DND-41 (cell line): ENCODE measurements at regions not wholly inside any gene's neighbourhood (a gene's known extent, or its start where the extent isn't known, plus 50 kb on each side); places are given as distances from the start of the nearest gene placed in this dataset.

Source experiments
- CTCF ChIP-seq: IDR thresholded peaks from 2 replicates; pipeline ENCODE4 v1.5.1; 2012; ENCODE audit warnings: borderline replicate concordance, low read length, moderate library complexity, mild to moderate bottlenecking; ENCODE audit not compliant: poor library complexity, severe bottlenecking; ENCODE audit errors: extremely low read depth
- EZH2 ChIP-seq: IDR thresholded peaks from 3 replicates; pipeline ENCODE4 v1.6.1; 2012; ENCODE audit warnings: borderline replicate concordance, low read depth, mild to moderate bottlenecking, moderate library complexity, low read length, inconsistent platforms; ENCODE audit not compliant: severe bottlenecking

- no peak for TF ChIP-seq CTCF
- no peak for TF ChIP-seq EZH2
These were observed 271.7 kb upstream of the KLF3 start for GRCh38 chr4:38392223-38392855.
